ENCODE measurements at regions not wholly inside any gene's neighbourhood (a gene's known extent, or its start where the extent isn't known, plus 50 kb on each side); places are given as distances from the start of the nearest gene placed in this dataset.
A peak's percentile ranks its signal among the peaks of the same experiment; 100 is the strongest.

DNA sequence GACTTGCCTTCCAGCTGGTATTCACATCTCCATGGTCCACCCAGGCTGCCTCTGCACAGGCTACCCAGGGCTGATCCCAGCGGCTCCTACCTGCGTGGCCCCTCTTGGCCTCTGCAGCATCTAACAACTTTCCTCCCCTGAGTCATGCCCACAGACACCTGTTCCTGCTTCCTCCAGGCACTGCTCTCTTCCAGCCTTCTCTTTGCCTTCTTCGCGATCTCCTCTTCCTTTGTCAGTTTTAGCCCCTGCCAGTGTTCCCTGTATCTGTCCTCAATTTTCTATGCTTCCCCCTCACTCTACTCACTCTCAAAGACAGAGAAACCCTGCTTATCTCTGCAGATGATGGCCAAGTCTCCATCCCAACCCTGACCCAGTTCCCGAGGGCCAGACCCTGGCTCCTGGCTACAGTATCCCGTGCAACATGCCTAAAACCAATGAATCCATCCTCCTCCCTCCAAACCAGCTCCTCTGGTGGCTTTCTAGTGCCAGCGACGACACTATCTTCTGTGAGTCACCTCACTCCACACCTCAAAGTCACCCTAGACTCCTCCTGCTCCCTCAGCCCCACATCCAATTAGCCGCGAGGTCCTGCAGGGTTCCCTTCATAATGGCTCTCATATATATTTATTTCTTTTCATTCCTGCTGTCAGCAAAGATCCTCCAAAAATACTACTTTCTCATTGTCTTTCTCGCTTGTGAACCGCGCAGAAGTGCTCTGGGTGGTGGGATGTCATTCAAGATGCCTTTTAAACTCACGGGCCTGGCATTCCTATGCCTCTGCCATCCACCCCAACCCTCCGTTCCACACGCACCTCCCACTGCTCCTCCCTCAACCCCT is 259.2 kb downstream of the TOMM20 start (continued):
- TF ChIP-seq TAF15 (IDR thresholded peaks at IDR 0.05; ENCODE audit: low read depth, low read length): no peak
- TF ChIP-seq, protein P1, sequence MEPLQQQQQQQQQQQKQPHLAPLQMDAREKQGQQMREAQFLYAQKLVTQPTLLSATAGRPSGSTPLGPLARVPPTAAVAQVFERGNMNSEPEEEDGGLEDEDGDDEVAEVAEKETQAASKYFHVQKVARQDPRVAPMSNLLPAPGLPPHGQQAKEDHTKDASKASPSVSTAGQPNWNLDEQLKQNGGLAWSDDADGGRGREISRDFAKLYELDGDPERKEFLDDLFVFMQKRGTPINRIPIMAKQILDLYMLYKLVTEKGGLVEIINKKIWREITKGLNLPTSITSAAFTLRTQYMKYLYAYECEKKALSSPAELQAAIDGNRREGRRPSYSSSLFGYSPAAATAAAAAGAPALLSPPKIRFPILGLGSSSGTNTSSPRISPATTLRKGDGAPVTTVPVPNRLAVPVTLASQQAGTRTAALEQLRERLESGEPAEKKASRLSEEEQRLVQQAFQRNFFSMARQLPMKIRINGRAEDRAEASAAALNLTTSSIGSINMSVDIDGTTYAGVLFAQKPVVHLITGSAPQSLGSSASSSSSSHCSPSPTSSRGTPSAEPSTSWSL (CRISPR knock-in tag; IDR thresholded peaks at IDR 0.05; ENCODE audit: borderline replicate concordance): no peak
- 0 out of 2 replicates have a peak, but pooled peaks have one; percentile 38 for TF ChIP-seq EHMT2 (IDR thresholded peaks at IDR 0.05)
- peak; percentile 6; the same call in 1 of the 2 replicates for TF ChIP-seq MTA2 (IDR thresholded peaks at IDR 0.05; ENCODE audit: low read depth)
- TF ChIP-seq BRD9 (IDR thresholded peaks at IDR 0.05; ENCODE audit: low read depth, partially characterized antibody): no peak
- no peak for TF ChIP-seq ZNF12 (CRISPR knock-in tag; IDR thresholded peaks at IDR 0.05)
- TF ChIP-seq, protein P2, sequence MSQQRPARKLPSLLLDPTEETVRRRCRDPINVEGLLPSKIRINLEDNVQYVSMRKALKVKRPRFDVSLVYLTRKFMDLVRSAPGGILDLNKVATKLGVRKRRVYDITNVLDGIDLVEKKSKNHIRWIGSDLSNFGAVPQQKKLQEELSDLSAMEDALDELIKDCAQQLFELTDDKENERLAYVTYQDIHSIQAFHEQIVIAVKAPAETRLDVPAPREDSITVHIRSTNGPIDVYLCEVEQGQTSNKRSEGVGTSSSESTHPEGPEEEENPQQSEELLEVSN (IDR thresholded peaks at IDR 0.05; ENCODE audit: borderline replicate concordance in 1 of 2, extremely low read depth in 1 of 2, insufficient read depth in 1 of 2, insufficient read length in 1 of 2, low read depth in 1 of 2, low read length in 1 of 2, poor library complexity in 1 of 2, severe bottlenecking in 1 of 2): peak in 1 of 2 experiments; percentile 25
- peak; percentile 14; the same call in 1 of the 2 replicates for TF ChIP-seq BCL6 (CRISPR knock-in tag; IDR thresholded peaks at IDR 0.05)
- no peak for TF ChIP-seq TCFL5 (CRISPR knock-in tag; conservative IDR thresholded peaks at IDR 0.05)
- no peak for TF ChIP-seq MAFK (IDR thresholded peaks at IDR 0.05; ENCODE audit: low read length)
- no peak for TF ChIP-seq IRF2 (CRISPR knock-in tag; IDR thresholded peaks at IDR 0.05)
- no peak for TF ChIP-seq BDP1 (IDR thresholded peaks at IDR 0.05; ENCODE audit: insufficient read depth, insufficient read length)
- peak; percentile 21; the same call in 1 of the 2 replicates for TF ChIP-seq POLR2H (tag; IDR thresholded peaks at IDR 0.05; ENCODE audit: low read depth)
- TF ChIP-seq, protein P3, sequence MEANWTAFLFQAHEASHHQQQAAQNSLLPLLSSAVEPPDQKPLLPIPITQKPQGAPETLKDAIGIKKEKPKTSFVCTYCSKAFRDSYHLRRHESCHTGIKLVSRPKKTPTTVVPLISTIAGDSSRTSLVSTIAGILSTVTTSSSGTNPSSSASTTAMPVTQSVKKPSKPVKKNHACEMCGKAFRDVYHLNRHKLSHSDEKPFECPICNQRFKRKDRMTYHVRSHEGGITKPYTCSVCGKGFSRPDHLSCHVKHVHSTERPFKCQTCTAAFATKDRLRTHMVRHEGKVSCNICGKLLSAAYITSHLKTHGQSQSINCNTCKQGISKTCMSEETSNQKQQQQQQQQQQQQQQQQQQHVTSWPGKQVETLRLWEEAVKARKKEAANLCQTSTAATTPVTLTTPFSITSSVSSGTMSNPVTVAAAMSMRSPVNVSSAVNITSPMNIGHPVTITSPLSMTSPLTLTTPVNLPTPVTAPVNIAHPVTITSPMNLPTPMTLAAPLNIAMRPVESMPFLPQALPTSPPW (CRISPR knock-in tag; IDR thresholded peaks at IDR 0.05): no peak
- no peak for TF ChIP-seq TEAD2 (tag; IDR thresholded peaks at IDR 0.05)
- peak; percentile 13 for TF ChIP-seq FOS (IDR thresholded peaks at IDR 0.05; ENCODE audit: extremely low read depth, insufficient read length)
- TF ChIP-seq ZNF263 (CRISPR knock-in tag; IDR thresholded peaks at IDR 0.05; ENCODE audit: borderline replicate concordance): peak; percentile 87
- peak; percentile 50; the same call in 1 of the 2 replicates for TF ChIP-seq POLR2A (conservative IDR thresholded peaks at IDR 0.05)

Measured in K562 (cell line).